Mesendoderm (in vitro differentiated cells): ENCODE measurements at regions not wholly inside any gene's neighbourhood (a gene's known extent, or its start where the extent isn't known, plus 50 kb on each side); places are given as distances from the start of the nearest gene placed in this dataset.
"Not testable (repeated sequence)": the region's sequence is repeated elsewhere in the genome, so short reads cannot be mapped to it uniquely, and the experiment has no call there.

Experiments used
- DNase-seq: peaks from one replicate; pipeline ENCODE4 v3.0.0; 2013
- H2AK5ac ChIP-seq: 2 replicates; pipeline ENCODE4 v1.6.1; 2013; ENCODE audit warnings: low read length, inconsistent platforms
- H2BK120ac ChIP-seq: 2 replicates; pipeline ENCODE4 v1.6.1; 2013; ENCODE audit warnings: low read depth, mild to moderate bottlenecking, low read length, moderate library complexity, mixed read lengths
- H2BK15ac ChIP-seq: replicated peaks from 2 replicates; pipeline ENCODE4 v1.6.1; 2013; ENCODE audit warnings: low read depth, mild to moderate bottlenecking, moderate library complexity
- H2BK5ac ChIP-seq: 2 replicates; pipeline ENCODE4 v1.6.1; 2013; ENCODE audit warnings: low read length, inconsistent platforms
- H3K18ac ChIP-seq: 2 replicates; pipeline ENCODE4 v1.6.1; 2013; ENCODE audit warnings: mild to moderate bottlenecking, low read length, mixed read lengths
- H3K23ac ChIP-seq: one replicate; pipeline ENCODE4 v1.6.1; 2013; ENCODE audit warnings: low read length
- H3K27ac ChIP-seq: 2 replicates; pipeline ENCODE4 v1.5.1; 2013; ENCODE audit warnings: low read depth, mild to moderate bottlenecking, inconsistent platforms, low read length, moderate library complexity
- H3K27me3 ChIP-seq: 2 replicates; pipeline ENCODE4 v1.6.1; 2013; ENCODE audit warnings: low read length, control low read depth, mild to moderate bottlenecking, inconsistent platforms; ENCODE audit not compliant: insufficient read depth, poor library complexity
- H3K36me3 ChIP-seq: 2 replicates; pipeline ENCODE4 v1.6.1; 2013; ENCODE audit warnings: low read length, inconsistent platforms; ENCODE audit not compliant: control insufficient read depth, insufficient read depth
- H3K4ac ChIP-seq: one replicate; pipeline ENCODE4 v1.6.1; 2013; ENCODE audit warnings: low read depth, mild to moderate bottlenecking, low read length, moderate library complexity
- H3K4me1 ChIP-seq: 2 replicates; pipeline ENCODE4 v1.6.1; 2013; ENCODE audit warnings: low read depth, low read length, inconsistent platforms; ENCODE audit not compliant: control insufficient read depth
- H3K4me2 ChIP-seq: 2 replicates; pipeline ENCODE4 v1.6.1; 2013; ENCODE audit warnings: low read length
- H3K4me3 ChIP-seq: 2 replicates; pipeline ENCODE4 v1.5.1; 2013; ENCODE audit warnings: mild to moderate bottlenecking, low read length
- H3K56ac ChIP-seq: one replicate; pipeline ENCODE4 v1.6.1; 2013; ENCODE audit warnings: low read length
- H3K79me1 ChIP-seq: 2 replicates; pipeline ENCODE4 v1.6.1; 2013; ENCODE audit warnings: low read length, inconsistent platforms
- H3K79me2 ChIP-seq: 2 replicates; pipeline ENCODE4 v1.6.1; 2013; ENCODE audit warnings: mild to moderate bottlenecking, low read length; ENCODE audit not compliant: control insufficient read depth, insufficient read depth
- H3K9ac ChIP-seq: 2 replicates; pipeline ENCODE4 v1.6.1; 2013; ENCODE audit warnings: low read length, inconsistent platforms
- H4K5ac ChIP-seq: one replicate; pipeline ENCODE4 v1.6.1; 2013; ENCODE audit warnings: low read length
- H4K8ac ChIP-seq: one replicate; pipeline ENCODE4 v1.6.1; 2013; ENCODE audit warnings: low read depth, mild to moderate bottlenecking, control low read depth, low read length, moderate library complexity
- WGBS: extraction: QIAGEN DNeasy Blood & Tissue Kit; methylation state at CpG from one replicate; pipeline ENCODE4 v1.1.7; 2013; ENCODE audit warnings: low lambda C conversion rate, missing lambda C conversion rate; ENCODE audit not compliant: insufficient coverage; ENCODE audit errors: extremely low coverage; 5-methylcytosine and 5-hydroxymethylcytosine counted together

GRCh38 chr17:63231015-63231620 is 215.0 kb downstream of the CYB561 start:
- H3K23ac ChIP-seq, H3K18ac ChIP-seq, H2BK15ac ChIP-seq, H4K8ac ChIP-seq, H3K79me1 ChIP-seq, H2BK120ac ChIP-seq, H3K56ac ChIP-seq, H3K4me1 ChIP-seq, H3K27ac ChIP-seq, H3K4ac ChIP-seq, H3K79me2 ChIP-seq, H3K4me2 ChIP-seq, DNase-seq, H3K9ac ChIP-seq, H2BK5ac ChIP-seq, H3K4me3 ChIP-seq, H3K36me3 ChIP-seq, H4K5ac ChIP-seq, H3K27me3 ChIP-seq, H2AK5ac ChIP-seq: not testable (repeated sequence)
- no CpG with 5 or more reads among the region's 2 CpGs for WGBS

GRCh38 chr17:63232565-63233310 is 213.4 kb downstream of the CYB561 start:
- Histone ChIP-seq H3K79me2 (no peaks in the 10 kb centered on the region), H3K4ac (no peak overlapping the region), H2BK120ac (no peak overlapping the region), H2AK5ac (no peak overlapping the region), H4K5ac (no peak overlapping the region), H3K79me1 (no peaks in the 10 kb centered on the region), H3K9ac (no peak overlapping the region), H3K27ac (no peak overlapping the region), H3K4me1 (no peaks in the 10 kb centered on the region), H3K23ac (no peak overlapping the region), H3K56ac (no peak overlapping the region), H2BK5ac (no peak overlapping the region), H3K4me2 (no peak overlapping the region), H3K36me3 (no peaks in the 10 kb centered on the region), H2BK15ac (no peak overlapping the region), H3K4me3 (no peak overlapping the region), H3K18ac (no peak overlapping the region), H4K8ac (no peak overlapping the region), H3K27me3 (no peaks in the 10 kb centered on the region)
- WGBS, result no CpG with 5 or more reads among the region's 16 CpGs
- DNase-seq, result peak; percentile 10

GRCh38 chr17:63240106-63240505 is 206.0 kb downstream of the CYB561 start:
- Histone ChIP-seq H3K9ac (no peak overlapping the region), H4K5ac (no peak overlapping the region), H2BK15ac (no peak overlapping the region), H3K4me1 (no peaks in the 10 kb centered on the region), H3K36me3 (no peaks in the 10 kb centered on the region), H3K23ac (no peak overlapping the region), H3K4ac (no peak overlapping the region), H4K8ac (no peak overlapping the region), H3K27me3 (no peaks in the 10 kb centered on the region), H3K79me2 (no peaks in the 10 kb centered on the region), H2BK5ac (no peak overlapping the region), H3K4me3 (no peak overlapping the region), H3K4me2 (no peak overlapping the region), H3K27ac (no peak overlapping the region), H2BK120ac (no peak overlapping the region), H3K56ac (no peak overlapping the region), H3K79me1 (no peaks in the 10 kb centered on the region), H3K18ac (no peak overlapping the region), H2AK5ac (no peak overlapping the region)
- WGBS, result no CpG with 5 or more reads among the region's 3 CpGs
- DNase-seq, result no peak

- H3K4ac ChIP-seq, result no peak overlapping the region
- H3K4me1 ChIP-seq, result no peaks in the 10 kb centered on the region
- H4K8ac ChIP-seq, result no peak overlapping the region
- no peak for DNase-seq
- H3K4me2 ChIP-seq, result no peak overlapping the region
- H3K9ac ChIP-seq, result no peak overlapping the region
- no peak overlapping the region for H4K5ac ChIP-seq
- H3K56ac ChIP-seq, result no peak overlapping the region
- no CpG with 5 or more reads among the region's 2 CpGs for WGBS
- H3K27me3 ChIP-seq, result no peaks in the 10 kb centered on the region
- no peaks in the 10 kb centered on the region for H3K79me1 ChIP-seq
- H2AK5ac ChIP-seq, result no peak overlapping the region
- H3K18ac ChIP-seq, result no peak overlapping the region
- no peaks in the 10 kb centered on the region for H3K36me3 ChIP-seq
- H3K79me2 ChIP-seq, result no peaks in the 10 kb centered on the region
- H3K23ac ChIP-seq, result no peak overlapping the region
- no peak overlapping the region for H2BK120ac ChIP-seq
- H2BK15ac ChIP-seq, result no peak overlapping the region
- no peak overlapping the region for H2BK5ac ChIP-seq
- H3K4me3 ChIP-seq, result no peak overlapping the region
- no peak overlapping the region for H3K27ac ChIP-seq
These were observed 199.8 kb downstream of the CYB561 start for GRCh38 chr17:63246344-63246743.

GRCh38 chr17:63247706-63248105 is 198.4 kb downstream of the CYB561 start:
- no peaks in the 10 kb centered on the region for H3K79me2 ChIP-seq
- no peaks in the 10 kb centered on the region for H3K4me1 ChIP-seq
- no peaks in the 10 kb centered on the region for H3K36me3 ChIP-seq
- H2BK15ac ChIP-seq, result no peak overlapping the region
- H3K23ac ChIP-seq, result no peak overlapping the region
- no peak overlapping the region for H3K27ac ChIP-seq
- no peak overlapping the region for H2BK120ac ChIP-seq
- H4K5ac ChIP-seq, result no peak overlapping the region
- H3K4ac ChIP-seq, result no peak overlapping the region
- no peak overlapping the region for H3K4me2 ChIP-seq
- H3K79me1 ChIP-seq, result no peaks in the 10 kb centered on the region
- DNase-seq, result no peak
- no peak overlapping the region for H3K9ac ChIP-seq
- no peak overlapping the region for H2BK5ac ChIP-seq
- no CpG with 5 or more reads among the region's 1 CpG for WGBS
- no peak overlapping the region for H3K18ac ChIP-seq
- H3K56ac ChIP-seq, result no peak overlapping the region
- H4K8ac ChIP-seq, result no peak overlapping the region
- H3K27me3 ChIP-seq, result no peaks in the 10 kb centered on the region
- H2AK5ac ChIP-seq, result no peak overlapping the region
- no peak overlapping the region for H3K4me3 ChIP-seq
